Bronchial epithelial cell (primary cell): ENCODE measurements at regions not wholly inside any gene's neighbourhood (a gene's known extent, or its start where the extent isn't known, plus 50 kb on each side); places are given as distances from the start of the nearest gene placed in this dataset.

Experiments
- DNase-seq: peaks from one replicate; pipeline ENCODE4 v3.0.0-alpha.2; 2010; ENCODE audit warnings: low read depth
- FAIRE-seq: peaks from 2 replicates; lab custom pipeline; 2011; peaks lifted over from hg19 to GRCh38; lab: Jason Lieb, UNC
- H3K27me3 ChIP-seq: 2 replicates; pipeline ENCODE4 v1.5.1; 2011; ENCODE audit warnings: low read length; ENCODE audit not compliant: control insufficient read depth, insufficient read depth
- H3K36me3 ChIP-seq: 2 replicates; pipeline ENCODE4 v1.5.1; 2011; ENCODE audit warnings: low read length; ENCODE audit not compliant: control insufficient read depth, insufficient read depth
- H3K4me3 ChIP-seq: 2 replicates; pipeline ENCODE4 v1.5.1; 2011; ENCODE audit warnings: mild to moderate bottlenecking, low read depth, low read length, control low read depth
- CTCF ChIP-seq: IDR thresholded peaks from 2 replicates; pipeline ENCODE4 v1.5.1; 2011; ENCODE audit warnings: mild to moderate bottlenecking, moderate library complexity, low read length, control low read depth, inconsistent platforms; ENCODE audit not compliant: insufficient read depth, severe bottlenecking

- DNase-seq (no peak), FAIRE-seq (no peak)
- H3K36me3 ChIP-seq, result no peaks in the 10 kb centered on the region
- no peaks in the 10 kb centered on the region for H3K27me3 ChIP-seq
- TF ChIP-seq CTCF, result no peak
- H3K4me3 ChIP-seq, result no peak overlapping the region
These were observed 221.6 kb downstream of the C12orf75 start for GRCh38 chr12:105552056-105552455.

GRCh38 chr12:105554223-105554678, 223.8 kb downstream of the C12orf75 start:
- Histone ChIP-seq H3K4me3 (no peak overlapping the region), H3K27me3 (no peaks in the 10 kb centered on the region), H3K36me3 (no peaks in the 10 kb centered on the region)
- FAIRE-seq, result no peak
- no peak for TF ChIP-seq CTCF
- no peak for DNase-seq

GRCh38 chr12:105554856-105555255, 224.4 kb downstream of the C12orf75 start:
- Histone ChIP-seq H3K36me3 (no peaks in the 10 kb centered on the region), H3K4me3 (no peak overlapping the region), H3K27me3 (no peaks in the 10 kb centered on the region)
- no peak for TF ChIP-seq CTCF
- DNase-seq (no peak), FAIRE-seq (no peak)

- TF ChIP-seq CTCF, result no peak
- no peaks in the 10 kb centered on the region for H3K27me3 ChIP-seq
- no peak overlapping the region for H3K4me3 ChIP-seq
- DNase-seq (peak; percentile 40), FAIRE-seq (no peak)
- H3K36me3 ChIP-seq, result no peaks in the 10 kb centered on the region
These were observed 225.2 kb downstream of the C12orf75 start for GRCh38 chr12:105555556-105556295.

GRCh38 chr12:105559310-105559709, 228.8 kb downstream of the C12orf75 start:
- no peak for DNase-seq

More at GRCh38 chr12:105559310-105559709, 228.8 kb downstream of the C12orf75 start:
- no peak for TF ChIP-seq CTCF
- no peaks in the 10 kb centered on the region for H3K36me3 ChIP-seq
- no peak overlapping the region for H3K4me3 ChIP-seq
- H3K27me3 ChIP-seq, result no peaks in the 10 kb centered on the region
- no peak for FAIRE-seq
